Lower lobe of right lung (tissue), 2 donors: ENCODE measurements at regions not wholly inside any gene's neighbourhood (a gene's known extent, or its start where the extent isn't known, plus 50 kb on each side); places are given as distances from the start of the nearest gene placed in this dataset.

ENCODE experiments used
- ATAC-seq, 2 donors: fragments of 200-7000 bp; cut with Tn5 transposase; one replicate each; pipeline ENCODE4 v1.9.1; 2020 to 2022; ENCODE audit warnings: mild to moderate bottlenecking in 2 of 2, moderate library complexity in 2 of 2
- DNase-seq: peaks from one replicate; pipeline ENCODE4 v3.0.0-alpha.2; 2020
- H3K27ac ChIP-seq: fragments of 200-600 bp; one replicate; pipeline ENCODE4 v1.8.0; 2022
- H3K27me3 ChIP-seq: fragments of 200-600 bp; one replicate; pipeline ENCODE4 v1.8.0; 2022; ENCODE audit warnings: low read depth
- H3K36me3 ChIP-seq: fragments of 200-600 bp; one replicate; pipeline ENCODE4 v1.8.0; 2022; ENCODE audit warnings: mild to moderate bottlenecking
- H3K4me1 ChIP-seq: fragments of 200-600 bp; one replicate; pipeline ENCODE4 v1.8.0; 2022
- H3K4me3 ChIP-seq: fragments of 200-600 bp; one replicate; pipeline ENCODE4 v1.8.0; 2022; ENCODE audit warnings: mild to moderate bottlenecking
- H3K9me3 ChIP-seq: fragments of 200-600 bp; one replicate; pipeline ENCODE4 v1.8.0; 2022
- intact Hi-C: fragments of 100-400 bp; cut with DNase I; formaldehyde crosslinking; loops from one replicate; pipeline ENCODE4 v1.11.0; 2022
- TF ChIP-seq, protein P1 (sequence below): fragments of 200-600 bp; IDR thresholded peaks from one replicate; pipeline ENCODE4 v1.8.0; 2022; ENCODE audit warnings: antibody characterized with exemption, mild to moderate bottlenecking
- donor health status: DM: no; HTN: yes; CAD: no; lungs with severe emphysema.

DNA sequence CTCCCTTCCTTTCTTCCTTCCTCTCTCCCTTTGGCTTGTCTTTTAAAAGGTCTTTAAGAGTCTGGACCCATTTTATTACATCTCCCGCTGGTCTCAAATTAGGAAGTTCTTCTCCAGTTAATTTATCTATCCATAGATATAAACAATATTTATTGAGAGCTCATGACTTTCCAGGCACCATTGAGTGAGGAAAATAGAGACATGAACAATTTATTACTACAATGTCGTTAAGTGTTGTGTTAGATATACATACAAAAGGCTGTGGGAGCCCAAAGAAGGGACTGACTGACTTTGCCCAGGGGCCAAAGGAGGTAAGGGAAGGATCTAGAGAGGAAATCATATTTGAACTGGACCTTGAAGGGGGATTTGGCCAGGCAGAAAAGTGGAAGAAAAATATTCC, 51.6 kb upstream of the DEUP1 start:
- Histone ChIP-seq H3K9me3 (no peaks in the 10 kb centered on the region), H3K27ac (no peak overlapping the region), H3K27me3 (no peaks in the 10 kb centered on the region), H3K4me1 (no peaks in the 10 kb centered on the region), H3K36me3 (no peaks in the 10 kb centered on the region), H3K4me3 (no peak overlapping the region)
- no peak for ATAC-seq
- no peak for DNase-seq
- intact Hi-C loops: no loop called here
- TF ChIP-seq, protein P1, sequence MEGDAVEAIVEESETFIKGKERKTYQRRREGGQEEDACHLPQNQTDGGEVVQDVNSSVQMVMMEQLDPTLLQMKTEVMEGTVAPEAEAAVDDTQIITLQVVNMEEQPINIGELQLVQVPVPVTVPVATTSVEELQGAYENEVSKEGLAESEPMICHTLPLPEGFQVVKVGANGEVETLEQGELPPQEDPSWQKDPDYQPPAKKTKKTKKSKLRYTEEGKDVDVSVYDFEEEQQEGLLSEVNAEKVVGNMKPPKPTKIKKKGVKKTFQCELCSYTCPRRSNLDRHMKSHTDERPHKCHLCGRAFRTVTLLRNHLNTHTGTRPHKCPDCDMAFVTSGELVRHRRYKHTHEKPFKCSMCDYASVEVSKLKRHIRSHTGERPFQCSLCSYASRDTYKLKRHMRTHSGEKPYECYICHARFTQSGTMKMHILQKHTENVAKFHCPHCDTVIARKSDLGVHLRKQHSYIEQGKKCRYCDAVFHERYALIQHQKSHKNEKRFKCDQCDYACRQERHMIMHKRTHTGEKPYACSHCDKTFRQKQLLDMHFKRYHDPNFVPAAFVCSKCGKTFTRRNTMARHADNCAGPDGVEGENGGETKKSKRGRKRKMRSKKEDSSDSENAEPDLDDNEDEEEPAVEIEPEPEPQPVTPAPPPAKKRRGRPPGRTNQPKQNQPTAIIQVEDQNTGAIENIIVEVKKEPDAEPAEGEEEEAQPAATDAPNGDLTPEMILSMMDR: no peak

DNA sequence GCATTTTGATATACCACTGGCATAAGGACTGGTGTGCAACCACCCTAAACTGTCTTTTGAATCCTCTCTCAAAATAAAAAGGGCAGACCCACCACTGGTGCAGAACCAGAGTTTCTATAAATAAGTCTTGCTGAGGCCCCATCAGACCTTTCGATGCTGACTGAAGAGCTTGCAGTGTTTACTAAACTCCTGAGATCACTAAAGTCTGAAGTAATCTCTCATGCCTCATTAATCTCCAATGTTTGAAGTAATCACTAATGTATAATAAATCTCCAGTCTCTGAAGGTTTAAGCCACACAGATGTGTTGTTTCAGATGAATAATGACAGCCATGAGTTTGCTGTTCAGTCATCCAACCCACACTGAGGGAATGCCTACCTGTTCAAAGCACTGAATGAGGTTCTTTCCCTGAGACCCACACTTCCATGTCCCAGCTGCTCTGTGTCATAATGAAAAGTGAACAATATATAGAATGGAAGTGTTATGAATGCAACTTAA, 50.6 kb upstream of the DEUP1 start:
- Histone ChIP-seq H3K9me3 (no peaks in the 10 kb centered on the region), H3K4me3 (no peak overlapping the region), H3K4me1 (no peaks in the 10 kb centered on the region), H3K36me3 (no peaks in the 10 kb centered on the region), H3K27me3 (no peaks in the 10 kb centered on the region), H3K27ac (no peak overlapping the region)
- TF ChIP-seq, protein P1: no peak
- intact Hi-C loops: no loop called here
- DNase-seq (no peak), ATAC-seq (no peak)
